ENCODE measurements at regions not wholly inside any gene's neighbourhood (a gene's known extent, or its start where the extent isn't known, plus 50 kb on each side); places are given as distances from the start of the nearest gene placed in this dataset.

DNA sequence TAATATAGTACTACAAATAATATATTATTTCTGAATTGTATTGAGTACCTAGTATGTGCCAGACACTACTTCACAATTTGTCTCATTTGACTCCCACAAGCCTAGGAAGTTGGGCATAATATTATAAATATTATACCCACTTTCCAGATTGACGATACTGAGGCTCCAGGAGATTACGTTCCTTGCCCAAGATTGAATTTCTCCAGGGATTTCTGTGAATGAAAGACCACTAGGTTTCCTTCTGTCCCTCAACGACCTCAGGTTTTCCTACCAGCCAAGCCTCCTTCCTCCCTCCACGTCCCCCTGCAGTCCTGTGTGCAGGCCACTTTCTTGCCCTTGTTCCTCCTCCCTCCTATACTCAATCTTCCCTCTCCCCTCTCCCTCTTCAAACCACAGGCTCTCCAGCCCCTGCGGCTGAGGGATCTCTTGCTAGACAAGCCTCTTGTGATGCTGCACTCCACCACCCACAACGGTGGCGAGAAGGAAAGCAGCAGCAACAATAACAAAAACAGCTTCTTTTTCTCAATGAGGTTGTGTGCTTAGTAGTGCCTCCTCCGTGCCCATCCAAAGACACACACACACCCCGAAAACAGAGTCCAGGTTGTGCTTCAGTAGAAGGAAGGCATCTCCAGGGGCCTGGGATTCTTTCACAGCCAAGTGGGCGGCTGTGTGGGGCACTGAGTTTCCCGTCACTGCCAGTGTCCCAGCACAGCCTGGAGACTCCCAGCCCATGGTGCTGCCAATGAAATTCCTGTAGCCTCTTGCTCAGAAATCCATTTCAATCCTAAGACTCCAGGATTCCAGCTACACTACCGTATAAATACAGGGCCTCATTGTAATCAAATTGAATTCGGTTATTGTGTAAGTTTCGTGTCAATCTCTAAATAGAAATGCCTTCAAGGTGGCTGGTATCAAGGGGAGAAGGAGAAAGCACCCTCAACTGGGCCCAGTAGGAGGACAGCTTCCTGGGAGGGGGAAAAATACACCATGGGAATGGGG, 94.4 kb downstream of the NCR2 start:
- no peak for DNase-seq

DNA sequence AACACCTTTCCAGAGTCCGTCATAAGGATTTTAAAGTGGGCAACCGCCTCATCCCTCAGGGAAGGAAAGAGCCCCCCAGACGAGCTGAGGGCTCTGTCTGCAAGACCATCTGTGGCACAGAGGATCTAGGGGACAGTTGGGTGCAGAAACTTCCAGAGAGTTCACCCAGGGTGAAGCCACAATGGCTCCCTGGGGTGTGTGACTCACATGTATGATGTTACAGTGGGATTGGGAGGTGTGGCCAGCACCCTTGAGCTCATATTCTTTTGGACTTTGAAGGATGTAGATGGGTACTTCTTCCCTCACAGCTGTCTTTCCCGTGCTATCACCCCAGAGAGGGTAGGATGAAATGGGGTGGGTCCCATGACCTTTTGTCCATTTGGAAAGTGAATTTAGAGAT, 95.5 kb downstream of the NCR2 start:
- DNase-seq, result no peak

DNA sequence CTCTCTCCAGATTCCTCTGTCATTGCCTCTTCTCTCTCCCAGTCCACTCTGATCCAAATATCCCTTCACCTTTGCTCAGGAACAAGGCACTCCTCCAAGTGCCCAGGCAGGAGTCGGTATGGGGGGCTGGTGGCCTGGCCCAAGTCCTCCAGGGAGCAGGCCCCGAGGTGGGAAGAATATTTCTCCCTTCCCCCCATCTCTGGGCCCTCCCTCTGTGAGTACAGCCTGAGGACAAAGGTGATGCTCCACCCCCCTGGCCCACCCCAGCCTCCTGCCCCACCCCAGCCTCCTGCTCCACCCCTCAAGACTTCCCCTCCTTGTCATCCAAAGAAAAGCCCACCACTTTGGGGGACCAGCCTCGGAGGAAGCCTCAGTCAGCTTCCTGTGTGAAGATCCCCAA, 96.9 kb downstream of the NCR2 start:
- DNase-seq, result no peak

DNA sequence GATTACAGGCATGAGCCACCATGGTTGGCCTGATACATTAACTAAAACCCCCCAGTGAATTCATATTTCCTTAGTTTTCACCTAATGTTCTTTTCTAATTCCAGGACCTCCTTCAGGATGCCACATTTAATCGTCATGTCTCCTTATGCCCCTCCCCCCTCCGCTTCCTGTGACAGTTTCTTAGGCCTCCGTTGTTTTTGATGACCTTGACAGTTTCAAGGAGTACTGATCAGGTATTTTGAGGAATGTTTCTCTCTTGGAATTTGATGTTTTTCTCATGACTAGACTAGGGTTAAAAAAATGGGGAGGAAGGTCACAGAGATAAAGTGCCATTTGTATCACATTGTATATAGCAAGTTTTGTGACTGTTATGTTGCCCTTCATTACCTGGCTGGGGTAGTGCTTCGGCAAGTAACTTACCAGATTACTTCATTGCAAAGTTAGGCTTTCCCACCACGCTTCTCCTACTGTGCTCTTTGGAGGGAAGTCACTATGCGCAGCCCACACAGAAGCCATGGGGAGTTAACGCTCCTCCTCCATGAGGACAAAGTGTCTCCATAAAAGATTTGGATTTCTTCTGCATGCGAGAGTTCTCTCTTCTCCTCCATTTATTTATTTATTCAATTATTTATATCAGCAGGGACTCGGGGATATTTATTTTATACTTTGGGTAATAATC, 99.5 kb downstream of the NCR2 start:
- no peak for DNase-seq

DNA sequence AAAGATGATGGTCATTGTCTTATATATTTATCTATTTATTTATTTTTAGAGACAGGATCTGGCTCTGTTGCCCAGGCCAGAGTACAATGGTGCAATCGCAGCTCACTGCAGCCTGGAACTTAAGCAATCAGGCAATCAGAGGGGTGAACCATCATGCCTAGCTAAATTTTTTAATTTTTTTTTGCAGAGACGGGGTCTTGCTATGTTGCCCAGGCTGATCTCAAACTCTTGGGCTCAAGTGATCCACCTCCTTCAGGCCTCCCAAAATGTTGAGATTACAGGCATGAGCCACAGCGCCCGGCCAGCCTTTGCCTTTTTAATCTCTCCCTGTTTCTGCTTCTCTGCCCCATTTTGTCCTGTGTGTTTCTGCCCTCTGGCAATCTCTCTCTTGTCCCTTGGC, 102.2 kb downstream of the NCR2 start:
- no peak for DNase-seq

DNA sequence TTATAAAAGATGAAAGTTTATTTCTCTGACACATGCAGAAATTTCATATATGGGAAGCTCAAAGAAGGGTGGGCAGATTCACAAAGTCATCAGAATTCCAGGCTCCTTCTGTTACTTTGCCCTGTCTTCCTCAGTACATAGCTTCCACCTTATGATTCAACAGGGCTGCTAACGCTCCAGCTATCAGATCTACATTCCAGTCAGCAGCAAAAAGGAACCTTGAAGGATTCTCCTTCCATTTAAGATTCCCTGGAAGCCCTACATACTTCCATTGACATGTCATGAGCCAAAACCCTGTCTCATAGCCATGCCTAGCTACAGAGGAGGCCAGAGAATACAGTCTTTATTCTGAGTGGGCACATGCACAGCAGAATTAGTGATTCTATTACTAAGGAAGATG, 103.3 kb downstream of the NCR2 start:
- DNase-seq, result no peak

DNA sequence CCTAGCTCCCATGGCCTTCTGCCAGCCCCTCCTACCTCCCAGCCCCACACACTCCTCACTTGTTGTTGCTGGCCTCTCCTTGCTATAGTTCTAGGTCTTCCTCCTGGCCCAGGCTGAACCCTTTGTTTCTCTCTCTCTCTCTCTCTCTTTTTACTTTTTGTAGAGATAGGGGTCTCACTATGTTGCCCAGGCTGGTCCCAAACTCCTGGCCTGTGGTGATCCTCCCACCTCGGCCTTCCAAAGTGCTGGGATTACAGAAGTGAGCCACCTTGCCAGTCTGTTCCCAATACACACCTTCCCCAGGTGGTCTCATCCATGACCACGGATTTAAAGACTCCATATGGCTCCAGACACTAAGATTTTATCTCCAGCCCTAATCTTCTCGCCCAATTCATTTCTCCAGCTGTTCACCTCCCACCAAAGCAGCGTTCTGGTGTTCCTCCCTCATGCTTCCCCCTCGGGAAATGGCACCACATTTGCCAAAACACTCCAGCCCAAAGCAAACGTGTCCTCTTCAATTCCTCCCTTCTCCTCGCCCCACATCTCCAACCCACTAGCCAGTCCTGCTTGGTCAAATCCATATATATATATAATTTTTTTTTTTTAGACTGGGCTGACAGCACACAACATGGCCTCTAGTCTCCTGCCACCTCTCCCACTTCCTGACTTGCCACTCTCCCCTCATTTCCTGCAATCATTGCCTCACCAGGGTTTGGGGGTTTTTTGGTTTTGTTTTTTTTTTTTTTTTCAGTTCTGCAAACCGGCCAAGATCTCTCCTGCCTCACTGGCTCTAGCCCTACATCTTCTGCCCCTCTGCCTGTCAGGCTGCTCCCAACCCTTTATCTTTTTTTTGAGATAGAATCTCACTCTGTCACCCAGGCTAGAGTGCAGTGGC, 104.4 kb downstream of the NCR2 start:
- no peak for DNase-seq

DNA sequence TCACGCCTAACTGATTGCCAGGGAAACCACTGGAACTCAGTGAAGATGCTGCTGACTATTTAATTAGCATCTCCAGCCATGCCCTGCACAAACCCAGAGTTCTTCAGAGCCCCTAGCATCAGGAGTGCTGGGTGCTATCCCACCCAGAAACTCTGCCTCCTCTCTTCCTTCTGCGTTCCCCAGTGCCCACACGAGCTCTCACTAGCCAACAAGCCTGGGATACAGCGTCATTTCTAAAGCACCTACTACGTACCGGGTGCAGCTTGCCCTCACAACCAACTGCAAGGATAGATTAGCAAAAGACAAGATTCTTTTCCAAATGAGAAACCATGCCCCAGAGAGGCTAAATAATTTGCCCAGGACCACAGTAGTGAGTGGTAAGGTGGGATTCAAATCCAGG, 105.2 kb upstream of the FOXP4 start:
- no peak for DNase-seq

DNA sequence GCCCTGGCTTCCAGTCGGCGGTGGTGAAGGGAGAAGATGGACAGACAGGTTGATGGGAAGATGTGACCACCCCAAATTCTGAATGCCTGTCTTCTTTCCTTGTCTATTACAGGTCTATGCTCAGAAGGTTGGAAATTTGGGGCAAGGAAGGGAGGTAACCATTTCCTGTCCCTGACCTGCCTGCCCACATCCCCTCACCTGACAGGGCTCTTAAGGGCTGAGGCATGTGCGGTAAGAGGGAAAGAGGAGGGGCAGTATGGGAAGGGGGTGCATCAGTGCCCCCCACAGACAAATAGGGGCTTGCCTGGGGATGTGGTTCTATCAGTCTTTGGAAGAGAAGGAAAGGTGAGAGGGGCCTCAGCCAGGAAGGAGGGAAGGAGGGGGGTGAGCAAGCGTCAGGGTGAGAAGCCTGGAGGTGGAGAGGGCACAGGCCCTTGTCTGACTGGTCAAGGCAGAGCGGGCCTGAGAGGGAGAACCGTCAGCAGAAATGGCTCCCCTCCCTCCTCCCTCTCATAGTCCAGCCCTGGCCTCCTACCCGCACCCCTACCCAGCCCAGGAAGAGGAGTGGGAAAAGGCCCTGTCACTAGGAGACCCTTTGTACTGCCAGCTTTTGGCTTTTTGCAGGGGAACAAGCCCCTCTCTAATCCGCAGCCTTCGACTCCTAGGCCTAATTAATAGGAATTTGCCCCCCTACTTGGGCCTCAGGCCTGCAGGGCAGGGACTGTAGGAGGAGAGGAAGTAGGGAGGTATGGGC, 104.4 kb upstream of the FOXP4 start:
- no peak for DNase-seq

DNA sequence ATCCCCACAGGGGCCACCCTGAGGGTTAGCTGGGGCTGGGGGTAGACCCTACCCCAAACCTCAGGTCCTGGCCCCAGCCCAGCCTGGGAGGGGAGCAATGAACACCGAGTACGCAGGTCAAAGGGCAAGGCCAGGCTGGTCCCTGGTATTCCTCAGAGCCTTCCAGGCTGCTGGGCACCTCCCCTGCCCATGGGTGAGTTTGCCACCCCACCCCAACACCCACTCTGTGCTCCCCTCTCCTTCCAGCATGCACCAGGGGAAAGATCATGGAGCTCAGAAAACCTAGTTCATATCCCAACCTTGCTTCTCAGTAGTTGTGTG, 103.9 kb upstream of the FOXP4 start:
- no peak for DNase-seq

DNA sequence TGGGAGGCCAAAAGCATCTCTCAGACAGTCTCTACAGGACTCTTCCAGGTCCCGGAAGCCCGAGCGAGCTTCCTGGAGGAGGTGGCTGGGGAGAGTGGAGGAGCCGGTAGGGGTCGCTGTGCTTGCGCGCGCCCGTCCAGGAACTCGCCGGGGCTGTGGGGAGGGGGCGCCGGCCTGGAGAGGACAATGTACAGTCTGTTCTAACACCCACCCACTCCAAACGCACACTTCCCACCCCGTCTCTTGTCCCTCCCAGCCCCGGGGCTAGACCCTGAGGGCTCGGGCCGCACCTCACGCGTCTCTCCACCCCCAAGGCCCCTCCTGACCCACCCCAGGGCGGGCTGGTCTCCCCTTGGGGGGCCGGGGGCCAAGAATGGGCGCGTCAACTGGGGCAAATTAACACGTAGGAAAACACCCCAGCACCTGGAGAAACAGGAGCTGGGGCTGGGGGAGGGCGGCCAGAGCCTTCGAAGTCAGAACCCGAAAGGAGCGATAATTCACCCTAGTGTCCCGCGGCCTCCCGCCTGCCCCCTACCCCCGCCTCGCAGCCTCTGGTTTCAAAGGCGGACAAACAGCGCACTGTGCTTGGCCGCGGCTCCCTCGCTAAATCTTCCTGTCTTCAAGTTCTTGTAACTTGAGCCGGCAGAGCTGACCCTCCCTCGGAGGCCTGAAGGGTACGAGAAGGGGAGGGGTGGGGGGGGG, 103.2 kb upstream of the FOXP4 start:
- DNase-seq, result peak; percentile 63

DNA sequence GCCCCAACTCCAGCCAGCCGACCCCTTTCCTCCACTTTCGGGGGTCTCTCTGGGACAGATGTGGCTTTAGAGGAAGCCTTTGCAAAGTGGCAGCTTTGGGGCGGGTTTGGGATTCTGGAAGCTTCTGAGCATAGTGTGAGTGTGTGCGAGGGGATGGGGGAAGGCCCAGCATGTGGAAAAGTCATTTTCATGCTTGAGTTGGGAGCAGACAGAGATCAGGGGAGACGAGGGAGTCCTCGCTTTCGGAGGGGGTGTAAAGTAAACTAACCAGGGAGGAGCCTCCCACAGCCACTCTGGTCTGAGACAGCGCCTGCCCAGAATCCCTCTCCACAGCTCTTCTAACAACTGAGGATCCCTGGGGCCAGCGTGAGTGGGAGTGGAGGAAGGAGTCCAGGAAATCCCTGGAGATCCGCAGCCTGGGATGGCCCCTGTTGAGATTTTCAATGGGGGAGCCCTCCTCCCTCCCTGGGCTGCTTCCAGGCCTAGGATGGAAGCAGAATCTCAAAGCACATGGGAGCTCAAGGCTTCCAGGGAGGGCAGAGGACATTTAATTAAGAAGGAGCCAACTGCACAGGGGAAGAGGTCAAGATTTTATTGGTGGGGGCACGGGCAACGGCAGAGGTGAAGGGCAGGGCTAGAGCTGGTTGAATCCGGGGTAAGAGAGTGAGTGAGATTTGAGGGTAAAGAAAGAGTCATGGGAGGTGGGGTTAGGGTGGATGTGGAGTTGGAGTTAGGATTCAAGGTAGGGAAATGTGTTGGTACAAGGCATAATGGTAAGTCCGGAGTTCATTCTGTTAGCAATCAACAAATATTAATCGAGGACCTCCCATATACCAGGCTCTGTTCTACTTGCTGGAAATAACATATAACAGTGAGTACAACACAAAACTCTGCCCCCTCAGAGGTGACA, 102.3 kb upstream of the FOXP4 start:
- no peak for DNase-seq

DNA sequence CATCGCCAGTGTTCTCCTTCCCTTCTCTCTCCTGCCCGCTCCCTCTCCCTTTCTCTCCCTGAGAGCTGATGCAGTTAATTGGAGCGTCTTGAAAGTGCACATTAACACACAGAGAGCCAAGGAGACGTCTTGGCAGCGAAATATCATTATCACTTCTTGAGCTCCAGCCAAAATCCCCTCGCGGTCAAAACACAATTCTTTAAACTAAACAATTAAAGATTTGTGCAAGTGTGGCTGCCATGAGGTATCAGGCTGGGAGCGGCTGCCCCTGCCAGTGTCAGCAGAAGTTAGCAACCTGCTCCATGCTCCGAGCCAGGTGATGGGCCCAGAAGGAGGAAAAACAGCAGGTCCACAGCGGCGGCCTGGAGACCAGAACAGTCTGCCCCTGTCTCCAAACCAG, 100.9 kb upstream of the FOXP4 start:
- DNase-seq, result no peak

DNA sequence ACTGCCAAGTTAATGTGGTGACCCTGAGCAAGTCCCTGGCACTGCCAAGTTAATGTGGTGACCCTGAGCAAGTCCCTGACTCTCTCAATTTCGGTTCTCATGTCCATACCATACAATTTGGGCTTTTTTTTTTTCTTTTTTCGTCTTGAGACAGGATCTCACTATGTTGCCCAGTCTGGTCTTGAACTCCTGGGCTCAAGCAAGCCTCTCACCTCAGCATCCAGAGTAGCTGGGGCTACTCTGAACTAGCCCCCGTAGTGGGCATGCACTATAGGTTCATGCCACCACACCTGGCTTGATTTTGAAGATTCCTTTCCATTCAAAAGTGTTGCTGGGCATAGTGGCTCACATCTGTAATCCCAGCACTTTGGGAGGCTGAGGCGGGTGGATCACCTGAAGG, 100.0 kb upstream of the FOXP4 start:
- DNase-seq, result no peak

DNA sequence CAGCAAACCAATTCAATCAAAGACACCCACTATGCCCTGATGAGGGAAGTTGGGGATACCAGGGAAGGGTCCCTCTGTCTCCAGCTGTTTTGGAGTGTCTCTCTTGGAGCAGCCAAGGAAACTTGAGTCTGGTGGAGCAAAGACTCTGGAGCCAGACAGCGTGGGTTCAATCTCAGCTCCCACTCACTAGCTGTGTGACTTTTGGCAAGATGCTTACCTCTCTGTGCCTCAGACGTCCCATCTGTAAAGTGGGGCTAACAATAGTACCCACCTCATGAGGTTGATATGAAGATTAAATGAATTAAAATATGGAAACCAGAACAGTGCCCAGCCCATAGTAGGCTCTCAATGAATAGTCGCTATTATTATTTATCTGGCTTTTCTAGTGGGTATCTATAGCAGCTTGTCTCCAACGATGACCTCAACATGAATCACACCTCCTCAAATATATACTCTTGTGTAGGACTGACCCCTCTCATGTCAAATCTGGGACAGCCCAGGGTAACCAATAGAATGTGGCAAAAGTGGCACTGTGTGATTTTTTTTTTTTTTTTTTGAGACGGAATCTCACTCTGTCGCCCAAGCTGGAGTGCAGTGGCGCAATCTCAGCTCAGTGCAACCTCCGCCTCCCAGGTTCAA, 99.2 kb upstream of the FOXP4 start:
- DNase-seq, result no peak

DNA sequence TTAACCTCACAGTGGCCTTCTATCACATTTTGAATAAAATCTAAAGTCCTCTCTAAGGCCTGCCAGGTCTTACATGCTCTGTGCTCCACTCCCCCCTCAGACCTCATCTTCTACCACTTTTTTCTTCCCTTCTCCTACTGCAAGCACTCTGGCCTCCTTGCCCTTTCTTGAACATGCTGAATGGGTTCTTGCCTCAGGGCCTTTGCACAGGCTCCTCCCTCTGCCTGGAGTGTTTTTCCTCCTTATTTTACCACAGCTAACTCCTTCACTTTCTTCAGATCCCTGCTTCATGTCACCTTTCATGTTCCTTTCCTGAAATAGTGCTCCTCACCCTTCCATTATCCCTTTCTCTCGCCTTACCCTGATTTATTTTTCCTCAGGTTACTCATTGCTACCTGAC, 97.9 kb upstream of the FOXP4 start:
- no peak for DNase-seq

DNA sequence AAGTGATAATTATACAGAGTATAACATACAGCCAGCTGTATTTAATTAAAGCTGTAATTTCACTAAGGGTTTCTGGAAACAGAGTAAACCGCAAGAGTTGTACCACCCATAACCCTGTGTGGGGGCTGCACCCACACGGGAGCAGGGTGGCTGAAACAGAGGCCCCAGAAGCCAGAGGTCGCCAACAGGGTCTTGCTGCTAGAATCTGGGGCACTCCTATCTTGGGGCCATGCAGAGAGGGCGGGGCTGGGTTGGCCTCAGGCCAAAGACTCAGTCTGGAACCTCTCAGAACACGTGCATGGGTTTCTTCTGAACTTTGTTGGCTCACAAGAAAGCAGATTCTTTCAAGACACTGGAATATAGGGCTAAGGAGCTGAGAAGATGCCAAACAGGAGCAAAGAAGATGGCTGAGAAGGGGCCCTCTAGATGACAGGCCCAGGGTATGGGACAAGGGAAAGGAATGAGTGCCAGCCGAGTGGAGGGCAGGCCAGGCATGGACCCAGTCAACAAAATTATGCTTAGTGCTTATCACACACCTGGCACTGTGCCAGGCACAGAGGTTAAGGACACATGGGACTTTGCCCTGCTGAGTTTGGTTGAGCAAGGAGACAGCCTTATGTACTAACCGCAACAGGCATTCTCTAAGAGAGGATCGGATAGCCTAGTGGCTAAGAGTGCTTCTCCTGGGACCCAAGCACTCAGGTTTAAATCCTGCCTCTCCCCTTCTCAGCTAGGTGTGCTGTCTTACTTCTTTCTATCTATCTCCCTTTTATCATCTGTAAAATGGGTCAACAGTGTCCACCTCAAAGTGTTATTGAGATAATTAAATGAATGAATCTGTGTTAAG, 96.6 kb upstream of the FOXP4 start:
- peak; percentile 60 for DNase-seq

DNA sequence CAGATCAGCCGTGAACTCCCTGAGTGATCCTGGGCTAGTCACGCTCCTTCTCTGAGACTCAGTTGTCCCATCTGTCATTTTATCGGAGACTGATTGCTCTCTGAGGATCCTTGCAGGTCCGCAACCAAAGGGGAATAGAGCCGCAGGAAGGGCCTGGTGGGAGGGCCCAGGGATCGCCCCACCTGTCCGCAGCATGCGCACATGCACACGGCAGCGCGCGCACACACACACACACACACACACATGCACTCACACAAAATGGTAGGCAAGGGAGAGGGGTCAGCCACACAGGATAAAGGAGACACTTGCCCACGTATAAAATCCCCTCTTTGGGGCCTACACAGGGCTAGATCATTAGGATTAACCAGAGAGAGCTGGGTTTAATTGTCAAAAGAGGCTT, 95.6 kb upstream of the FOXP4 start:
- DNase-seq, result no peak

DNA sequence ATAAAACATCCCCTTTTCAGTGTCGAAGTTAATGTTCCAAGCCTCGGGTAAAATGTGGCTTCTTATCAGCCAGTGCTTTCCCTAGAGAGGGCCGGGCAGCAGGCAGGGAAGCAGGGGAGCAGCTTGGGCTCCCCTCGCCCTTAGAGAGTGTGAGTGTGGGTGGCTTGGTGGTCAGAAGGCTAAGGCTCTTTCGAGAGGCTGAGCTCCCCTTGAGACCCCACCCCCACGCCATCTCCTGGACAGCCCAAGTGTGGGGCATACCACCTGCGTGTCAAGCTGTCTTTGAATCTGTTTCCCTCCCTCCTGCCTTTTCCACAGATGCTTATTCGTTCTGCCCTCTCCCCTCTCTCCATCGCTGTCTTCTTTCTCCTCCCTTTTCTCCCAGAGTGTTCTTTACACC, 95.1 kb upstream of the FOXP4 start:
- DNase-seq, result peak; percentile 36

All from NCI-H146 (cell line).